Right lobe of liver (tissue), 4 donors: ENCODE measurements at regions not wholly inside any gene's neighbourhood (a gene's known extent, or its start where the extent isn't known, plus 50 kb on each side); places are given as distances from the start of the nearest gene placed in this dataset.

Source experiments
- CTCF ChIP-seq, 4 donors: fragments of 200-600 bp in 3 of 4; fragments of 450-650 bp in 1 of 4; IDR thresholded peaks; one replicate each; pipeline versions ENCODE4 v1.5.1 to v1.8.0; 2016 to 2022; ENCODE audit warnings: antibody characterized with exemption in 4 of 4, mild to moderate bottlenecking in 2 of 4
- POLR2A ChIP-seq: fragments of 450-650 bp; IDR thresholded peaks from one replicate; pipeline ENCODE4 v1.6.1; 2017; ENCODE audit warnings: antibody characterized with exemption, mild to moderate bottlenecking
- donor health status: DM: no; HTN: no; CAD: no.
- donor health status: DM: no; HTN: no; CAD: no.
- donor health status: DM: no; HTN: yes; CAD: no.

- TF ChIP-seq CTCF (IDR thresholded peaks at IDR 0.05) (no peak), POLR2A (no peak)
Observed at GRCh38 chr9:106218854-106219253, 524.5 kb downstream of the TMEM38B start.
